Suppressor macrophage treated with lipopolysaccharide for 4 hours (primary cell): ENCODE measurements at regions not wholly inside any gene's neighbourhood (a gene's known extent, or its start where the extent isn't known, plus 50 kb on each side); places are given as distances from the start of the nearest gene placed in this dataset.
A peak's percentile ranks its signal among the peaks of the same experiment; 100 is the strongest.

ENCODE experiments used
- DNase-seq: peaks from one replicate; pipeline ENCODE4 v3.0.0-alpha.2; 2020

- DNase-seq: no peak
These were observed 363.1 kb upstream of the RUNX1 start for GRCh38 chr21:35412231-35412630.

- DNase-seq: no peak
These were observed 362.3 kb upstream of the RUNX1 start for GRCh38 chr21:35411434-35411833.

DNA sequence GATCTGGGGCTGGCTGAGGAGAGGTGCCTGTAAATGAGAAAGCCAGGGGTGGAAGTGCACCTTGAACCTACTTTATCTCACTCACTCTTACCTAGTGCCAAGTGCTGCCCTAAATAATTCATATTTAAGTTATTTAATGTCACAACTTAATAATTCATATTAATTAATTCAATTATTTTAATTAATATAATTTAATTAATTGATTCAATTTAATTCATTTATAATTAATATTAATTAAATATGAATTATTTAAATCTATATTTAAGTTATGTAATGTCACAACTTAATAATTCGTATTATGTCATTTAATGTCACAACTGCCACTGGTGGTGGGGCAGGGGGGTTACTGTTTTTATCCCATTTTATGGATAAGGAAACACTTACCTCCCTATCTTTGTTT lies 361.6 kb upstream of the RUNX1 start:
- no peak for DNase-seq

DNA sequence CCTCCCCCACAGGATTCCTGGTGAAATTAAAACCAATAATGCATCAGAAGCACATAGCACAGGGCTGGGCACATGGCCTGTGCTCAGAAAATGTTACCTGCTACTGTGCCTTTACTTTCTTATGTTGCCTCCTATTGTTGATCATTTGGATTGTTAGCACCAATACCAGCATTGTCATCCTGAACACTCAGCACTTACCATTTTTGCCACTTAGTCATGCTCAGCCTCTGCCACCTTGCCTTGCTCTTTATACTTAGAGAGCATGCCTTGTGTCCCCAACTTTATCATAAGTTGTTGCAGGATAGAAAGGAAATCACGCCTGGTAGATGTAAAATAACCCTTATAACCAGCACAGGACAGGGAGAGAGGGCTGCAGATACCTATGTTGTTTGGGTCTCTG lies 361.0 kb upstream of the RUNX1 start:
- DNase-seq: no peak

GRCh38 chr21:35408401-35408800 lies 359.3 kb upstream of the RUNX1 start:
- peak; percentile 42 for DNase-seq

GRCh38 chr21:35406635-35407034 lies 357.5 kb upstream of the RUNX1 start:
- no peak for DNase-seq

DNA sequence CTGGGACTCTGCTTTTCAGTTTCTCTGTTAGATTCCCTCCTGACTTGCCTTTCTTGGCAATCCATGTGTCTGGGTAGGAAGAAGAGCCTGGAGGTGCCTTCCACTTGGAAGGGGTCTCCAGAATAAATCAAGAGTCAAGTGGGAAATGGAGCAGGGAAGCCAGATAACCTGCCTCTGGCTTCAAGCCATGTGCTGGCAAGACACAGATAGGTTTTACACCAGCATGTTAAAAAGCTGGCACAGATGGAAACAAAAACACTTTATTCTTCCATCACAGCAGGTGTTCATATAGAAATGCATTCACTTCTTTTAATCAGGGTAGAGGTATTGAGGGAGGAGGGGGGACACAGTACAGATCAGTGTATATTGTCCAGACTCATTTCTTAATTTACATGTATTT lies 356.9 kb upstream of the RUNX1 start:
- DNase-seq: no peak

DNA sequence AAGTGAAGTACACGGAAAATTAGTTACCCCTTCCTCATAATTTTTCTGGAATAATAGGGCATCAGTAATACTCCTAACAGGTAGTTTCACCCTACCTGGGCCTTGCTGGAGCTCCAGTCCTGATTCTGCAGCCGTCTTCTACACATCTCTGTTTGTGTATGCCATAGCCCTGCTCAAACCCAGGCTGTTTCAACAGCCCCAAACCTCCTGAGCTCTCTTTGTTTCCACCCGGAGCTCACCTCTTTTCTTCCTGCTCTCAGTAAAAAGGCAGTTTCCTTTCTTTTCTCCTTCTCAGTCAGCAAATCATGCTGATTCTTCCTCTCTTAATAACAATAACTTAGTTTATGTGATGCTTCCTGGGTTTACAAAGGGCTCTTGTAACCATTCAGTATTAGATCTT lies 355.1 kb upstream of the RUNX1 start:
- DNase-seq: no peak

GRCh38 chr21:35402061-35402460 lies 353.0 kb upstream of the RUNX1 start:
- no peak for DNase-seq

- no peak for DNase-seq
These were observed 352.4 kb upstream of the RUNX1 start for GRCh38 chr21:35401476-35401875.

DNA sequence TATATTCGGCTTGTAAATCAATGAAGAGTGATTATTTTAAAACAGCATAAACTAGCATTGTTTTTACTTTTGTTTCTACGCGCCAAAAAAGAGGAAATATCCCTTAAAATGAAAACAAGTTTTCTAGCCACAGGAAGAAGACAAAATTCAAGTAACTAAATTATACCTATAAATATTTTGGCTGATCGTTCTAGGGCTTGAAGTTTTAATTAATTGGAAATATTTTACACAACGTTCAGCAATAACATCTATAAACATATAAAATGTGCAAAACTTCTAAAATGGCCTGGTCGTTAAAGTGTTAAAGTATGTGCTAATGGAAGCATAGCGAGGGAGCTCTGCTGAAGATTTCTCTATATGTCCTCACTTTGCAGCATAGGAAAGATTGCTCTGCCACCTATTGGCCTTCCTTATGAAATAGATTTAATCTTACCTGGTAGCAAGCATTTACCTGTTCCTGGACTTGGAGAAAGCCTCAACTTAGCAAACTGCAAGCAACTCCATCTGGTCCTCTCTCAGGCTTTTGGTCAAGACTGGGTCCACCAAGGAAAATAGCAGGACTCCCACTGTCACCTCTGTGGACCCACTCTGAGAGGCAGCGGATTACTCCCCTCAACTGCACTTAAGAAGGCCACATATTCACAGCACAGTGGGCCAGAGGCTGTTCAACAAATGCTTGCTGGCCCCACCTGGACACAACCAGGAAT lies 351.3 kb upstream of the RUNX1 start:
- peak; percentile 23 for DNase-seq

DNA sequence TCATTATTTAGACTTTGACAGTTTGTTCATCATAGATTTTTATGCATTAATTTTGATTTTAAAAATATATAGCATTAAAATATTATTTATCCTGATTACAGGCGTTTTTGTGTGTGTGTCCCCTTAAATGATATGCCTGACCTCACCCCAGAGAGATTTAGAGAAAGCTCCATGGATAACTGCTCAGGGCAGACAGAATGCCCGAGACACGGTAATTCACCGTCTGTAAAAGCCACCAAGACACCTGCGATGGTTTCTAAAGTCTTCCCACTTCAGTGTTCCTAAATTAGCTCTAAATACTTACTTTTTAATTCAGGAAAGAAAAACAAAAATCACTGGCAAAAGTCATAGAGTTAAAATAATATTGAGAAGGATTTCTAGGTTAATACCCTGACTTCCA lies 350.6 kb upstream of the RUNX1 start:
- DNase-seq: no peak

- peak; percentile 33 for DNase-seq
These were observed 350.0 kb upstream of the RUNX1 start for GRCh38 chr21:35399002-35399530.

DNA sequence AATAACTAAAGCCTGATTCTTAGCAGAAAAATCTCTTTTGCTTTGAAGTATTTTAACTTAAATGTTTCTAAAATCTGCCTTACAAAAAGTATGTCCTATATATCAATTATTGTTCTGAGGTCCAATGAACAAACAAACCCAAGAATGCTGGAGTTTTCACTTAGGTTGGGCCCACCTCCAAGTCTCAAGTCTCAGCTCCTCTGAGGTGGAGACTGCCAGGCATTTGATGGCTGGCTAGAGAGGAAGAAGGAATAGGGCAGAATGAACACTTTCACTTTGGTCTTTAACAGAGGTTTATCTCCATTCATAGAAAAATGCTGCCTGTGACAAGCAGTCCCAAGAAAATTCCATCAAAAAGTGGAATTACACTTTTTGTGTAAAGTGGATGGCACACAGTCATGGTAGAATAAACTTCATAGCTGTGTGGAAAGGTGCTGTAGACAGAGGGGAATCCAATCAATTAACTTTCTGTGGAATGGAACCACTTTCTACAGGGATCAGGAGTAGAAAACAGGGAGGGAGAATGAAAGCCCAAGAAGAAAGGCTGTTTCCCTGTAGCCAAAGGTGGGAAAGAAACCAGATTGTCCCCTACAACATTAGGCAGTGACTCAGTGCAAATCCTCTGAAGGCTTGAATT lies 349.4 kb upstream of the RUNX1 start:
- DNase-seq: peak; percentile 21

DNA sequence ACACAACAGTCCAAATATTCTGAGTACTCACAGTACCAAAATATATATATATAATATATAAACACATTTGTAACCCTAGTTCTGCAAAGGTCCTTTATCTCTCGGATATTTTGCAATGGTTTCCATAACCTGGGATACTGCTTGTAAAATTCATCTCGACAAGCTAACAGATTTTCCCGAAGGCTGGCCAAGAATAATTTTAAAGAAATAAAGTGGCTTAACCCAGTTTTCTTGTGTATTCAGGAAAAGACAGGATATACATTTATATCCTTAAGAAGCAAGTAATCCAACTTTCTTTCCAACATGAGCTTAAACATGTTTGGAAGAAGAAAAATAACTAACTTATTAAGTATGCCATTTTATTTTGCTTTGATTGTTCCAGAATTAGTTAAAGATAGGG lies 348.7 kb upstream of the RUNX1 start:
- DNase-seq: no peak

DNA sequence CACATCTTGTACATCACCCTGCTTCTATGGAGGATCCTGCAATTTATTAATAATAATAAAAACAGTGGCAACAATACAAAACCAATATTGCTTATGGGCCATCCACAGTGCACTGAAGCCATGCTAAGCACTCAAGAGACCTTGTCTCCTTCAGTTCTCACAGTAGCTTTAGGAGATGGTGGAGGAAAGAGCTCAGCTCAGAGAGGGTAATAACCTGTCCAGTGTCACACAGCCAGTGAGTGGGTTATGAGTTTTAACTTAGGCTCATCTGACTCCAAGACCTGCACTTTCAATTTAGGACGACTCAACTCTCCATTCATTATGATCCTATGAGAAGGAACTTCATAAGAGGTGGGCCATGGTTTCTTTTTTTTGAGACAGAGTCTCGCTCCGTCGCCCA lies 347.6 kb upstream of the RUNX1 start:
- DNase-seq: no peak

- peak; percentile 69 for DNase-seq
These were observed 346.6 kb upstream of the RUNX1 start for GRCh38 chr21:35395728-35396127.

DNA sequence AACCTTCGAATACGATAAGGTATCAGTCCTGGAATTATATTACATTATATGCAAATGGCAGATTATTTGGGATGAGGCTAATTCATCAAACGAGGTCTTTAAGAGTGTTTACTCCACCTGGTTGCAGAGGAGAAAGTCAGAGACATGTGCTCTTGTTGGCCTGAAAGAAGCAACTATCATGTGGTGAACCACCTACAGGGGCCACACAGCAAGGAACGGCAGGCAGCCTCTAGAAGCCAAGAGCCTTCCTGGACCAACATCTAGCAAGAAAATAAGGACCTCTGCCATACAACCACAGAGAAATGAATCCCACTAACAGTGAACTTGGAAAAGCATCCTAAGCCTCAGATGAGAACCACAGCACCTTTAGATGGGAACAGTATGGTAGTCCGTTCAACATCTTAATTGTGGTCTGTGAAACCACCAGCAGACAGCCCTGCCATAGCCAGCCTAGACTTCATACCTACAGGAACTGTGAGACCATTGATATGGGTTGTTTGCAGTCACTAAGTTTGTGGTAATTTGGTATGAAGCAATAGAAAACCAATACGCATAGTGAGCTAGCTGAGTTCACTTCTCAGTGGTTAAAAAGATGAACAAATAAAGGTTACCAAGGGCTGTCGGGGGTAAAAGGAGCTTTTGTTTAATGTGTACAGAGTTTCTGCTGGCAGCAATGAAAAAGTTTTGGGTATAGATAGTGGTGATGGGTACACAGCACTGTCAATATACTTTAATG lies 345.7 kb upstream of the RUNX1 start:
- DNase-seq: peak; percentile 22

DNA sequence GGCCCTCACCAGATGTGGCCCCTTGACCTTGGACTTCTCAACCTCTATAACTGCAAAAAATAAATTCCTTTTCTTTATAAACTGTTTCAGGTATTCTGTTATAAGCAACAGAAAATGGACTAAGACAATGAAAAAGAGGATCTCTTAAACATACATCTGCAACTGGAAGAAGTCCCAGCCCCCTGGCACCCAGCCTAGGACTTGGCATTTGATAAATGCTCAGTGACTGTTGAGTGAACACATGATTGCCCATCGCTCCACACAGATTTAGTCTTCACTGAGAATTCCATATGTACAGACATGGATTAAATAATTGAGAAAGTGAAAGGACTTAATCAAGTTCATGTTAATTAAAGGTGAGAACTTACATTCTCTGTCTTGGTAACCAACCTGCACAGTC lies 344.9 kb upstream of the RUNX1 start:
- DNase-seq: no peak

- no peak for DNase-seq
These were observed 341.1 kb upstream of the RUNX1 start for GRCh38 chr21:35390013-35390776.

DNA sequence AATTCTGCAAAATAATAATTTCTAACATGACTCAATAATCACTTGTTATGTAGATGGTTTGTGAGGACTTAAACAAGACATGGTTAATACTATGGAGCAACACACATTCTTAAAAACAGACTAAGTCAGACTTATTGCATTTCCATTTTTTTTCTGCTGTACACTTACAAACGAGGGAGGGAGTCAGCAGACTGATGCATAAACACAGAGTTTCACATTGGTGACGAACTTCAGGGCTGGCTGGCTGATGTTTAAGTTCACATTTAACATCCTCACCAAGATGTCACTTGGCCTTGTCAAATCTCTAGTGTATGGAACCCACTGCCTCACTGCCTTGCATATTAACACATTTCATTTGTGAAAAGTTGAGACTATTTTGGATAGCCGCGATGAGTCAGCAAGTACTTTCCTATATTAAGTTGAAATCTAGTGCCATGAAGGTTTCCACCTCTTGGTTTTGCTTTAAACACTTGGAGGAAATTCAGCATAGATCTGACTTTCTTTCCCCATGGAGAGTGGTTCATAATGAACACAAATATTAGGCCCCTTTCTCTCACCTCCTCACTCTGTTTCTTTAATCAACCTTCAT lies 337.5 kb upstream of the RUNX1 start:
- DNase-seq: no peak

GRCh38 chr21:35384375-35384774 lies 335.3 kb upstream of the RUNX1 start:
- no peak for DNase-seq

GRCh38 chr21:35382696-35383095 lies 333.6 kb upstream of the RUNX1 start:
- DNase-seq: no peak
